Sigmoid colon (tissue), 6 donors: ENCODE measurements at regions not wholly inside any gene's neighbourhood (a gene's known extent, or its start where the extent isn't known, plus 50 kb on each side); places are given as distances from the start of the nearest gene placed in this dataset.

Experiments
- DNase-seq: peaks from one replicate; pipeline ENCODE4 v3.0.0-alpha.2; 2019
- H3K27ac ChIP-seq, 4 donors: fragments of 200-600 bp; sonication (generic); one replicate each; pipeline ENCODE4 v1.5.1; 2016 to 2019; ENCODE audit warnings: mild to moderate bottlenecking in 1 of 4
- H3K27me3 ChIP-seq, 3 donors: fragments of 200-600 bp; sonication (generic); one replicate each; pipeline ENCODE4 v1.5.1; 2019; ENCODE audit warnings: mild to moderate bottlenecking in 1 of 3
- H3K36me3 ChIP-seq, 4 donors: fragments of 200-600 bp; sonication (generic); one replicate each; pipeline ENCODE4 v1.5.1; 2016 to 2019
- H3K4me1 ChIP-seq, 4 donors: fragments of 200-600 bp; sonication (generic); one replicate each; pipeline ENCODE4 v1.5.1; 2017 to 2019
- H3K4me3 ChIP-seq, 4 donors: fragments of 200-600 bp; sonication (generic); one replicate each; pipeline ENCODE4 v1.5.1; 2017 to 2019; ENCODE audit warnings: mild to moderate bottlenecking in 2 of 4, moderate library complexity in 1 of 4
- H3K9me3 ChIP-seq, 4 donors: fragments of 200-600 bp in 3 of 4; sonication (generic) in 3 of 4; one replicate each; pipeline versions ENCODE4 v1.5.1 to v1.6.1; 2013 to 2019
- CTCF ChIP-seq, 4 experiments: fragments of 450-650 bp in 3 of 4; fragments of 200-600 bp in 1 of 4; IDR thresholded peaks; one replicate each; pipeline ENCODE4 v1.5.1; 2016 to 2019; ENCODE audit warnings: antibody characterized with exemption in 4 of 4, mild to moderate bottlenecking in 3 of 4, moderate library complexity in 2 of 4
- EP300 ChIP-seq, 4 donors: sonication (generic); formaldehyde crosslinking; IDR thresholded peaks; one replicate each; pipeline ENCODE4 v1.6.1; 2017; ENCODE audit warnings: antibody characterized with exemption in 4 of 4
- POLR2A ChIP-seq, 2 donors: fragments of 450-650 bp; IDR thresholded peaks; one replicate each; pipeline ENCODE4 v1.6.1; 2016; ENCODE audit warnings: antibody characterized with exemption in 2 of 2, mild to moderate bottlenecking in 2 of 2, moderate library complexity in 2 of 2
- POLR2AphosphoS5 ChIP-seq, 4 donors: sonication (generic); formaldehyde crosslinking; IDR thresholded peaks; one replicate each; pipeline ENCODE4 v1.6.1; 2017; ENCODE audit warnings: antibody characterized with exemption in 4 of 4
- WGBS, 2 donors: extraction: QIAGEN DNeasy Blood & Tissue Kit; methylation state at CpG; one replicate each; pipeline ENCODE4 v1.1.7; 2013; 5-methylcytosine and 5-hydroxymethylcytosine counted together
- intact Hi-C: fragments of 100-400 bp; cut with DNase I; formaldehyde crosslinking; loops from one replicate; pipeline ENCODE4 v1.15.1; 2023
- donor health status: healthy with polysubstance abuse.
- donor health status: healthy.

GRCh38 chr2:61688369-61689334 is 150.5 kb upstream of the XPO1 start:
- no peaks in the 10 kb centered on the region for H3K36me3 ChIP-seq
- no peak for TF ChIP-seq CTCF (IDR thresholded peaks at IDR 0.05)
- no peak for TF ChIP-seq POLR2AphosphoS5 (IDR thresholded peaks at IDR 0.05)
- TF ChIP-seq POLR2A (IDR thresholded peaks at IDR 0.05) = no peak
- TF ChIP-seq EP300 (IDR thresholded peaks at IDR 0.05) = no peak
- H3K27ac ChIP-seq = no peak overlapping the region
- no peaks in the 10 kb centered on the region for H3K9me3 ChIP-seq
- intact Hi-C loops = no loop called here
- H3K4me3 ChIP-seq = no peak overlapping the region
- 91 to 93% methylated on average over 17 of the region's 17 CpGs for whole genome bisulfite sequencing, 2 donors
- DNase-seq = no peak
- peaks cover 0 to under 1% (median under 1%) of the 10 kb centered on the region in 4 donors for H3K4me1 ChIP-seq
- H3K27me3 ChIP-seq = no peaks in the 10 kb centered on the region

- Histone ChIP-seq H3K27ac (no peak overlapping the region), H3K36me3 (no peaks in the 10 kb centered on the region), H3K4me1 (no peaks in the 10 kb centered on the region), H3K27me3 (no peaks in the 10 kb centered on the region), H3K9me3 (peaks cover 0 to 2% (median 0%) of the 10 kb centered on the region in 4 donors), H3K4me3 (no peak overlapping the region)
- DNase-seq = no peak
- 87 to 89% methylated on average over 5 of the region's 5 CpGs for WGBS, 2 donors
- intact Hi-C loops = no loop called here
- no peak for TF ChIP-seq POLR2A (IDR thresholded peaks at IDR 0.05)
- TF ChIP-seq CTCF (IDR thresholded peaks at IDR 0.05) = no peak
- TF ChIP-seq EP300 (IDR thresholded peaks at IDR 0.05) = no peak
- no peak for TF ChIP-seq POLR2AphosphoS5 (IDR thresholded peaks at IDR 0.05)
These were observed 140.9 kb upstream of the XPO1 start for GRCh38 chr2:61679096-61679495.

- no peak for TF ChIP-seq POLR2AphosphoS5 (IDR thresholded peaks at IDR 0.05)
- no peak for TF ChIP-seq EP300 (IDR thresholded peaks at IDR 0.05)
- Histone ChIP-seq H3K36me3 (no peaks in the 10 kb centered on the region), H3K4me1 (no peaks in the 10 kb centered on the region), H3K9me3 (peaks cover 0 to 2% (median 0%) of the 10 kb centered on the region in 4 donors), H3K27me3 (no peaks in the 10 kb centered on the region), H3K27ac (no peak overlapping the region), H3K4me3 (no peak overlapping the region)
- intact Hi-C loops = no loop called here
- no peak for DNase-seq
These were observed 139.8 kb upstream of the XPO1 start for GRCh38 chr2:61677942-61678341.

GRCh38 chr2:61677306-61677705 is 139.2 kb upstream of the XPO1 start:
- Histone ChIP-seq H3K9me3 (peaks cover 0 to 2% (median 0%) of the 10 kb centered on the region in 4 donors), H3K36me3 (no peaks in the 10 kb centered on the region), H3K4me3 (no peak overlapping the region), H3K27me3 (no peaks in the 10 kb centered on the region), H3K4me1 (peaks cover 0 to 2% (median 1%) of the 10 kb centered on the region in 4 donors), H3K27ac (no peak overlapping the region)
- intact Hi-C loops = no loop called here
- no peak for TF ChIP-seq POLR2AphosphoS5 (IDR thresholded peaks at IDR 0.05)
- DNase-seq = no peak
- 92 to 95% methylated on average over 1 of the region's 1 CpG for WGBS, 2 donors

- intact Hi-C loops = no loop called here
- Histone ChIP-seq H3K4me1 (peaks cover 0 to 20% (median 12%) of the 10 kb centered on the region in 4 donors), H3K36me3 (no peaks in the 10 kb centered on the region), H3K9me3 (peaks cover 0 to 2% (median 0%) of the 10 kb centered on the region in 4 donors), H3K27me3 (no peaks in the 10 kb centered on the region), H3K27ac (no peak overlapping the region), H3K4me3 (no peak overlapping the region)
- DNase-seq = no peak
- TF ChIP-seq CTCF (IDR thresholded peaks at IDR 0.05) = no peak
- no peak for TF ChIP-seq POLR2AphosphoS5 (IDR thresholded peaks at IDR 0.05)
- no peak for TF ChIP-seq EP300 (IDR thresholded peaks at IDR 0.05)
- no peak for TF ChIP-seq POLR2A (IDR thresholded peaks at IDR 0.05)
These were observed 137.0 kb upstream of the XPO1 start for GRCh38 chr2:61675204-61675603.
